B cell (primary cell): ENCODE measurements at regions not wholly inside any gene's neighbourhood (a gene's known extent, or its start where the extent isn't known, plus 50 kb on each side); places are given as distances from the start of the nearest gene placed in this dataset.

Experiments used
- EZH2 ChIP-seq: IDR thresholded peaks from 2 replicates; pipeline ENCODE4 v1.6.1; 2012; ENCODE audit warnings: borderline replicate concordance, low read depth, mild to moderate bottlenecking, moderate library complexity, low read length; ENCODE audit not compliant: insufficient read depth, poor library complexity, severe bottlenecking
- TF ChIP-seq, protein P1 (sequence below): fragments of 200-600 bp; IDR thresholded peaks from one replicate; pipeline ENCODE4 v1.8.0; 2022; ENCODE audit warnings: antibody characterized with exemption, mild to moderate bottlenecking

DNA sequence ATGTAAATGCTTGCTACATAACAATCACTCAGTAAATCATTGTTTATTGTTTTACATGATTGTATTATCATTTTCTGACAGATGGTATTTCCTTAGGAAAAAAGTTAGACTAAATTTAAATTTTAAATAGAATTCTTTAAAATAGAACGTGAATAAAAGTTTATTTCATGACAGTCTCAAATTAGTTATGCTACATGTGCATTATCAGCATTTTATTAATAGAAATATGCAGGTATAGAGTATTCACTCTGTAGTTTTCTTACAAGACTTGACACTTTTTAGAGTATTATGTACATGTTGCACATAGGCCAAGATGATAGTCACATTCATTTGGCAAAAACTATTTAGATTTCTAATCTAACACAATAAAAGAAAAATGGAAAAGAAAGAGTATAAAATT is 213.3 kb upstream of the SPRY1 start:
- TF ChIP-seq EZH2, result no peak
- TF ChIP-seq, protein P1, sequence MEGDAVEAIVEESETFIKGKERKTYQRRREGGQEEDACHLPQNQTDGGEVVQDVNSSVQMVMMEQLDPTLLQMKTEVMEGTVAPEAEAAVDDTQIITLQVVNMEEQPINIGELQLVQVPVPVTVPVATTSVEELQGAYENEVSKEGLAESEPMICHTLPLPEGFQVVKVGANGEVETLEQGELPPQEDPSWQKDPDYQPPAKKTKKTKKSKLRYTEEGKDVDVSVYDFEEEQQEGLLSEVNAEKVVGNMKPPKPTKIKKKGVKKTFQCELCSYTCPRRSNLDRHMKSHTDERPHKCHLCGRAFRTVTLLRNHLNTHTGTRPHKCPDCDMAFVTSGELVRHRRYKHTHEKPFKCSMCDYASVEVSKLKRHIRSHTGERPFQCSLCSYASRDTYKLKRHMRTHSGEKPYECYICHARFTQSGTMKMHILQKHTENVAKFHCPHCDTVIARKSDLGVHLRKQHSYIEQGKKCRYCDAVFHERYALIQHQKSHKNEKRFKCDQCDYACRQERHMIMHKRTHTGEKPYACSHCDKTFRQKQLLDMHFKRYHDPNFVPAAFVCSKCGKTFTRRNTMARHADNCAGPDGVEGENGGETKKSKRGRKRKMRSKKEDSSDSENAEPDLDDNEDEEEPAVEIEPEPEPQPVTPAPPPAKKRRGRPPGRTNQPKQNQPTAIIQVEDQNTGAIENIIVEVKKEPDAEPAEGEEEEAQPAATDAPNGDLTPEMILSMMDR, result no peak
